ENCODE measurements at regions not wholly inside any gene's neighbourhood (a gene's known extent, or its start where the extent isn't known, plus 50 kb on each side); places are given as distances from the start of the nearest gene placed in this dataset.

GRCh38 chr3:110198717-110199587, 861.6 kb upstream of the DPPA4 start:
- no peaks in the 10 kb centered on the region for H3F3A ChIP-seq (ENCODE audit: insufficient read depth, low read length, poor library complexity, severe bottlenecking)
- no peak overlapping the region for H3K9ac ChIP-seq (ENCODE audit: low read length)
- no peaks in the 10 kb centered on the region for H3K79me2 ChIP-seq (replicated peaks; ENCODE audit: insufficient read depth, low read length)
- H2AFZ ChIP-seq (ENCODE audit: low read depth, low read length), result no peak overlapping the region
- H3K4me2 ChIP-seq (ENCODE audit: low read length), result no peak overlapping the region
- no peak overlapping the region for H3K4me3 ChIP-seq (ENCODE audit: low read length)
- no peaks in the 10 kb centered on the region for H3K9me2 ChIP-seq (ENCODE audit: insufficient read depth, low read length)
- H3K9me3 ChIP-seq (ENCODE audit: low read length), result no peaks in the 10 kb centered on the region
- H4K20me1 ChIP-seq (ENCODE audit: insufficient read depth), result no peaks in the 10 kb centered on the region
- H3K27ac ChIP-seq (ENCODE audit: low read length), result no peak overlapping the region
- TF ChIP-seq EZH2 (IDR thresholded peaks at IDR 0.05; ENCODE audit: borderline replicate concordance, insufficient read depth, low read length, poor library complexity, severe bottlenecking) (no peak), TAF1 (IDR thresholded peaks at IDR 0.05; ENCODE audit: low read depth) (no peak), MXI1 (conservative IDR thresholded peaks at IDR 0.05; ENCODE audit: poor library complexity, severe bottlenecking) (no peak), POLR2AphosphoS5 (IDR thresholded peaks at IDR 0.05) (no peak), RAD21 (conservative IDR thresholded peaks at IDR 0.05) (no peak), EP300 (conservative IDR thresholded peaks at IDR 0.05; ENCODE audit: poor library complexity, severe bottlenecking) (no peak), SMC3 (conservative IDR thresholded peaks at IDR 0.05; ENCODE audit: poor library complexity) (no peak)
- TF ChIP-seq, protein P1, sequence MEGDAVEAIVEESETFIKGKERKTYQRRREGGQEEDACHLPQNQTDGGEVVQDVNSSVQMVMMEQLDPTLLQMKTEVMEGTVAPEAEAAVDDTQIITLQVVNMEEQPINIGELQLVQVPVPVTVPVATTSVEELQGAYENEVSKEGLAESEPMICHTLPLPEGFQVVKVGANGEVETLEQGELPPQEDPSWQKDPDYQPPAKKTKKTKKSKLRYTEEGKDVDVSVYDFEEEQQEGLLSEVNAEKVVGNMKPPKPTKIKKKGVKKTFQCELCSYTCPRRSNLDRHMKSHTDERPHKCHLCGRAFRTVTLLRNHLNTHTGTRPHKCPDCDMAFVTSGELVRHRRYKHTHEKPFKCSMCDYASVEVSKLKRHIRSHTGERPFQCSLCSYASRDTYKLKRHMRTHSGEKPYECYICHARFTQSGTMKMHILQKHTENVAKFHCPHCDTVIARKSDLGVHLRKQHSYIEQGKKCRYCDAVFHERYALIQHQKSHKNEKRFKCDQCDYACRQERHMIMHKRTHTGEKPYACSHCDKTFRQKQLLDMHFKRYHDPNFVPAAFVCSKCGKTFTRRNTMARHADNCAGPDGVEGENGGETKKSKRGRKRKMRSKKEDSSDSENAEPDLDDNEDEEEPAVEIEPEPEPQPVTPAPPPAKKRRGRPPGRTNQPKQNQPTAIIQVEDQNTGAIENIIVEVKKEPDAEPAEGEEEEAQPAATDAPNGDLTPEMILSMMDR (IDR thresholded peaks at IDR 0.05; ENCODE audit: poor library complexity, severe bottlenecking), result no peak
- TF ChIP-seq, protein P2, sequence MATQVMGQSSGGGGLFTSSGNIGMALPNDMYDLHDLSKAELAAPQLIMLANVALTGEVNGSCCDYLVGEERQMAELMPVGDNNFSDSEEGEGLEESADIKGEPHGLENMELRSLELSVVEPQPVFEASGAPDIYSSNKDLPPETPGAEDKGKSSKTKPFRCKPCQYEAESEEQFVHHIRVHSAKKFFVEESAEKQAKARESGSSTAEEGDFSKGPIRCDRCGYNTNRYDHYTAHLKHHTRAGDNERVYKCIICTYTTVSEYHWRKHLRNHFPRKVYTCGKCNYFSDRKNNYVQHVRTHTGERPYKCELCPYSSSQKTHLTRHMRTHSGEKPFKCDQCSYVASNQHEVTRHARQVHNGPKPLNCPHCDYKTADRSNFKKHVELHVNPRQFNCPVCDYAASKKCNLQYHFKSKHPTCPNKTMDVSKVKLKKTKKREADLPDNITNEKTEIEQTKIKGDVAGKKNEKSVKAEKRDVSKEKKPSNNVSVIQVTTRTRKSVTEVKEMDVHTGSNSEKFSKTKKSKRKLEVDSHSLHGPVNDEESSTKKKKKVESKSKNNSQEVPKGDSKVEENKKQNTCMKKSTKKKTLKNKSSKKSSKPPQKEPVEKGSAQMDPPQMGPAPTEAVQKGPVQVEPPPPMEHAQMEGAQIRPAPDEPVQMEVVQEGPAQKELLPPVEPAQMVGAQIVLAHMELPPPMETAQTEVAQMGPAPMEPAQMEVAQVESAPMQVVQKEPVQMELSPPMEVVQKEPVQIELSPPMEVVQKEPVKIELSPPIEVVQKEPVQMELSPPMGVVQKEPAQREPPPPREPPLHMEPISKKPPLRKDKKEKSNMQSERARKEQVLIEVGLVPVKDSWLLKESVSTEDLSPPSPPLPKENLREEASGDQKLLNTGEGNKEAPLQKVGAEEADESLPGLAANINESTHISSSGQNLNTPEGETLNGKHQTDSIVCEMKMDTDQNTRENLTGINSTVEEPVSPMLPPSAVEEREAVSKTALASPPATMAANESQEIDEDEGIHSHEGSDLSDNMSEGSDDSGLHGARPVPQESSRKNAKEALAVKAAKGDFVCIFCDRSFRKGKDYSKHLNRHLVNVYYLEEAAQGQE (IDR thresholded peaks at IDR 0.05; ENCODE audit: borderline replicate concordance), result no peak
- no peaks in the 10 kb centered on the region for H3K27me3 ChIP-seq (ENCODE audit: insufficient read depth, low read depth, low read length)
- H3K36me3 ChIP-seq (ENCODE audit: insufficient read depth, low read length), result no peaks in the 10 kb centered on the region

- no peaks in the 10 kb centered on the region for H3K9me3 ChIP-seq (ENCODE audit: low read length)
- no peaks in the 10 kb centered on the region for H3K36me3 ChIP-seq (ENCODE audit: insufficient read depth, low read length)
- H3F3A ChIP-seq (ENCODE audit: insufficient read depth, low read length, poor library complexity, severe bottlenecking), result no peaks in the 10 kb centered on the region
- H3K27me3 ChIP-seq (ENCODE audit: insufficient read depth, low read depth, low read length), result no peaks in the 10 kb centered on the region
- H3K4me2 ChIP-seq (ENCODE audit: low read length), result no peak overlapping the region
- no peak overlapping the region for H3K4me3 ChIP-seq (ENCODE audit: low read length)
- H3K27ac ChIP-seq (ENCODE audit: low read length), result no peak overlapping the region
- no peak overlapping the region for H3K9ac ChIP-seq (ENCODE audit: low read length)
- H3K9me2 ChIP-seq (ENCODE audit: insufficient read depth, low read length), result no peaks in the 10 kb centered on the region
- TF ChIP-seq SMC3 (conservative IDR thresholded peaks at IDR 0.05; ENCODE audit: poor library complexity) (no peak), EP300 (conservative IDR thresholded peaks at IDR 0.05; ENCODE audit: poor library complexity, severe bottlenecking) (no peak), TAF1 (IDR thresholded peaks at IDR 0.05; ENCODE audit: low read depth) (no peak), RAD21 (conservative IDR thresholded peaks at IDR 0.05) (no peak)
- TF ChIP-seq, protein P2 (IDR thresholded peaks at IDR 0.05; ENCODE audit: borderline replicate concordance), result no peak
- TF ChIP-seq, protein P1 (IDR thresholded peaks at IDR 0.05; ENCODE audit: poor library complexity, severe bottlenecking), result no peak
- no peaks in the 10 kb centered on the region for H3K79me2 ChIP-seq (replicated peaks; ENCODE audit: insufficient read depth, low read length)
- no peaks in the 10 kb centered on the region for H4K20me1 ChIP-seq (ENCODE audit: insufficient read depth)
- no peak overlapping the region for H2AFZ ChIP-seq (ENCODE audit: low read depth, low read length)
Observed at GRCh38 chr3:110199588-110199943, 862.2 kb upstream of the DPPA4 start.
